ENCODE measurements at regions not wholly inside any gene's neighbourhood (a gene's known extent, or its start where the extent isn't known, plus 50 kb on each side); places are given as distances from the start of the nearest gene placed in this dataset.

- Histone ChIP-seq H3K27me3 (replicated peaks; ENCODE audit: insufficient read depth, low read length) (no peaks in the 10 kb centered on the region), H3K9ac (ENCODE audit: low read length) (no peak overlapping the region), H3K9me3 (replicated peaks; ENCODE audit: insufficient read depth, low read length) (no peaks in the 10 kb centered on the region), H4K20me1 (ENCODE audit: insufficient read depth, low read length) (no peaks in the 10 kb centered on the region), H3K4me1 (ENCODE audit: low read length) (no peaks in the 10 kb centered on the region), H3K36me3 (replicated peaks; ENCODE audit: insufficient read depth, low read length) (no peaks in the 10 kb centered on the region), H3K79me2 (ENCODE audit: low read length) (no peaks in the 10 kb centered on the region), H3K9me2 (replicated peaks; ENCODE audit: insufficient read depth, low read length) (no peaks in the 10 kb centered on the region), H3K4me2 (ENCODE audit: low read depth, low read length) (no peak overlapping the region), H3K4me3 (ENCODE audit: low read length) (no peak overlapping the region), H2AFZ (ENCODE audit: low read length) (no peak overlapping the region), H3F3A (ENCODE audit: insufficient read depth, low read length) (no peaks in the 10 kb centered on the region), H3K27ac (ENCODE audit: low read length) (no peak overlapping the region)
- no peak for TF ChIP-seq EZH2 (optimal IDR thresholded peaks at IDR 0.05; ENCODE audit: low read depth, low read length)
- no peak for TF ChIP-seq EZH2phosphoT487 (IDR thresholded peaks at IDR 0.05; ENCODE audit: low read length)
- TF ChIP-seq CTCF (IDR thresholded peaks at IDR 0.05; ENCODE audit: low read length) = no peak
- no peak for DNase-seq
Observed at GRCh38 chr5:91240175-91240574, 142.9 kb downstream of the ARRDC3 start.

- H3K4me3 ChIP-seq (ENCODE audit: low read length) = no peak overlapping the region
- no peak for DNase-seq
- H3K36me3 ChIP-seq (replicated peaks; ENCODE audit: insufficient read depth, low read length) = no peaks in the 10 kb centered on the region
- no peak overlapping the region for H3K4me2 ChIP-seq (ENCODE audit: low read depth, low read length)
- H3K9me3 ChIP-seq (replicated peaks; ENCODE audit: insufficient read depth, low read length) = no peaks in the 10 kb centered on the region
- H3K79me2 ChIP-seq (ENCODE audit: low read length) = no peaks in the 10 kb centered on the region
- H4K20me1 ChIP-seq (ENCODE audit: insufficient read depth, low read length) = no peaks in the 10 kb centered on the region
- TF ChIP-seq EZH2phosphoT487 (IDR thresholded peaks at IDR 0.05; ENCODE audit: low read length) (no peak), CTCF (IDR thresholded peaks at IDR 0.05; ENCODE audit: low read length) (no peak), EZH2 (optimal IDR thresholded peaks at IDR 0.05; ENCODE audit: low read depth, low read length) (no peak)
- H3K27me3 ChIP-seq (replicated peaks; ENCODE audit: insufficient read depth, low read length) = no peaks in the 10 kb centered on the region
- H3K27ac ChIP-seq (ENCODE audit: low read length) = no peak overlapping the region
- no peaks in the 10 kb centered on the region for H3K4me1 ChIP-seq (ENCODE audit: low read length)
- H3F3A ChIP-seq (ENCODE audit: insufficient read depth, low read length) = no peaks in the 10 kb centered on the region
- no peak overlapping the region for H2AFZ ChIP-seq (ENCODE audit: low read length)
- no peaks in the 10 kb centered on the region for H3K9me2 ChIP-seq (replicated peaks; ENCODE audit: insufficient read depth, low read length)
- no peak overlapping the region for H3K9ac ChIP-seq (ENCODE audit: low read length)
Observed at GRCh38 chr5:91235271-91235694, 147.8 kb downstream of the ARRDC3 start.

- no peaks in the 10 kb centered on the region for H3K79me2 ChIP-seq (ENCODE audit: low read length)
- no peaks in the 10 kb centered on the region for H4K20me1 ChIP-seq (ENCODE audit: insufficient read depth, low read length)
- H3K4me2 ChIP-seq (ENCODE audit: low read depth, low read length) = no peak overlapping the region
- TF ChIP-seq CTCF (IDR thresholded peaks at IDR 0.05; ENCODE audit: low read length) (no peak), EZH2phosphoT487 (IDR thresholded peaks at IDR 0.05; ENCODE audit: low read length) (no peak), EZH2 (optimal IDR thresholded peaks at IDR 0.05; ENCODE audit: low read depth, low read length) (no peak)
- H3K27ac ChIP-seq (ENCODE audit: low read length) = no peak overlapping the region
- no peaks in the 10 kb centered on the region for H3K9me3 ChIP-seq (replicated peaks; ENCODE audit: insufficient read depth, low read length)
- H3K4me3 ChIP-seq (ENCODE audit: low read length) = no peak overlapping the region
- no peak overlapping the region for H3K9ac ChIP-seq (ENCODE audit: low read length)
- H3K27me3 ChIP-seq (replicated peaks; ENCODE audit: insufficient read depth, low read length) = no peaks in the 10 kb centered on the region
- no peaks in the 10 kb centered on the region for H3F3A ChIP-seq (ENCODE audit: insufficient read depth, low read length)
- no peaks in the 10 kb centered on the region for H3K9me2 ChIP-seq (replicated peaks; ENCODE audit: insufficient read depth, low read length)
- no peak for DNase-seq
- no peaks in the 10 kb centered on the region for H3K4me1 ChIP-seq (ENCODE audit: low read length)
- H2AFZ ChIP-seq (ENCODE audit: low read length) = no peak overlapping the region
- no peaks in the 10 kb centered on the region for H3K36me3 ChIP-seq (replicated peaks; ENCODE audit: insufficient read depth, low read length)
Observed at GRCh38 chr5:91232523-91232922, 150.6 kb downstream of the ARRDC3 start.
